Thyroid gland (tissue), 4 donors: ENCODE measurements at regions not wholly inside any gene's neighbourhood (a gene's known extent, or its start where the extent isn't known, plus 50 kb on each side); places are given as distances from the start of the nearest gene placed in this dataset.

ENCODE experiments used
- DNase-seq, 2 donors: peaks; one replicate each; pipeline ENCODE4 v3.0.0-alpha.2; 2019
- H3K27ac ChIP-seq, 3 donors: fragments of 200-600 bp; sonication (generic); 1 replicate in 2 of 3; 2 replicates in 1 of 3; pipeline ENCODE4 v1.5.1; 2016 to 2019; ENCODE audit warnings: mild to moderate bottlenecking in 1 of 3, moderate library complexity in 1 of 3
- H3K27me3 ChIP-seq: fragments of 200-600 bp; sonication (generic); one replicate; pipeline ENCODE4 v1.5.1; 2019
- H3K36me3 ChIP-seq, 2 donors: fragments of 200-600 bp; sonication (generic); one replicate each; pipeline ENCODE4 v1.5.1; 2016 to 2019
- H3K4me1 ChIP-seq, 2 donors: fragments of 200-600 bp; sonication (generic); one replicate each; pipeline ENCODE4 v1.5.1; 2017 to 2019
- H3K4me3 ChIP-seq, 3 donors: fragments of 200-600 bp; sonication (generic); replicated peaks in 1 of 3; 1 replicate in 2 of 3; 2 replicates in 1 of 3; pipeline ENCODE4 v1.5.1; 2016; ENCODE audit warnings: mild to moderate bottlenecking in 1 of 3
- H3K9me3 ChIP-seq: fragments of 200-600 bp; sonication (generic); one replicate; pipeline ENCODE4 v1.5.1; 2017
- POLR2A ChIP-seq, 2 donors: fragments of 450-650 bp; IDR thresholded peaks; one replicate each; pipeline ENCODE4 v1.6.1; 2017; ENCODE audit warnings: antibody characterized with exemption in 2 of 2, mild to moderate bottlenecking in 2 of 2, moderate library complexity in 1 of 2
- WGBS, 2 donors: methylation state at CpG; one replicate each; pipeline ENCODE4 v1.1.5; 2017; 5-methylcytosine and 5-hydroxymethylcytosine counted together
- intact Hi-C: fragments of 100-400 bp; cut with DNase I; formaldehyde crosslinking; loops from one replicate; pipeline ENCODE4 v1.15.1; 2023
- TF ChIP-seq, protein P1 (sequence below), 6 experiments: fragments of 200-600 bp in 3 of 6; fragments of 450-650 bp in 3 of 6; sonication (generic) in 3 of 6; IDR thresholded peaks; one replicate each; pipeline ENCODE4 v1.5.1; 2016 to 2019; ENCODE audit warnings: antibody characterized with exemption in 6 of 6, mild to moderate bottlenecking in 2 of 6, inconsistent platforms in 1 of 6, moderate library complexity in 1 of 6

DNA sequence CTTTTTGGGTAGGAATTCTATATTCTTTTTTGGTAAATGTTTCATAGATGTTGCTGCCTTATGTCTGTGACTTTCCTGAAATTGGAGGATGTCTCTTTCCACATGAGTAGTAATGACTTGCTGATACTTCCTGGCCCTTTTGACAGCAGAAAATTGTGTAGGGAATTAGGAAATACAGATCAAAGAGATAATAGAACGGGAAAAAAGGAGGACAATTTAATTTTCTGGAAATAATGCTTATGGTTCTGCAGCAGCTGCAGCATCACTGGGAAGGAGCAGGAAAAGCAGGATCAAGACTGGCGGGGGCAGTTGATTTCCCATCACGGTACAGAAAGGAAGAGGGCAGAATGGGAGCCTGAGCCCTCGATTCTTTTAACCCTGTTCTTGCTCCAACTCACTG lies 68.8 kb upstream of the PZP start:
- no peak overlapping the region for H3K27ac ChIP-seq
- no peaks in the 10 kb centered on the region for H3K9me3 ChIP-seq
- no peaks in the 10 kb centered on the region for H3K27me3 ChIP-seq
- TF ChIP-seq POLR2A (IDR thresholded peaks at IDR 0.05): no peak
- TF ChIP-seq, protein P1, sequence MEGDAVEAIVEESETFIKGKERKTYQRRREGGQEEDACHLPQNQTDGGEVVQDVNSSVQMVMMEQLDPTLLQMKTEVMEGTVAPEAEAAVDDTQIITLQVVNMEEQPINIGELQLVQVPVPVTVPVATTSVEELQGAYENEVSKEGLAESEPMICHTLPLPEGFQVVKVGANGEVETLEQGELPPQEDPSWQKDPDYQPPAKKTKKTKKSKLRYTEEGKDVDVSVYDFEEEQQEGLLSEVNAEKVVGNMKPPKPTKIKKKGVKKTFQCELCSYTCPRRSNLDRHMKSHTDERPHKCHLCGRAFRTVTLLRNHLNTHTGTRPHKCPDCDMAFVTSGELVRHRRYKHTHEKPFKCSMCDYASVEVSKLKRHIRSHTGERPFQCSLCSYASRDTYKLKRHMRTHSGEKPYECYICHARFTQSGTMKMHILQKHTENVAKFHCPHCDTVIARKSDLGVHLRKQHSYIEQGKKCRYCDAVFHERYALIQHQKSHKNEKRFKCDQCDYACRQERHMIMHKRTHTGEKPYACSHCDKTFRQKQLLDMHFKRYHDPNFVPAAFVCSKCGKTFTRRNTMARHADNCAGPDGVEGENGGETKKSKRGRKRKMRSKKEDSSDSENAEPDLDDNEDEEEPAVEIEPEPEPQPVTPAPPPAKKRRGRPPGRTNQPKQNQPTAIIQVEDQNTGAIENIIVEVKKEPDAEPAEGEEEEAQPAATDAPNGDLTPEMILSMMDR (IDR thresholded peaks at IDR 0.05): no peak
- WGBS, 2 donors: 50 to 55% methylated on average over 4 of the region's 4 CpGs
- intact Hi-C loops: no loop called here
- H3K36me3 ChIP-seq: no peaks in the 10 kb centered on the region
- no peak for DNase-seq
- no peaks in the 10 kb centered on the region for H3K4me1 ChIP-seq
- H3K4me3 ChIP-seq: no peak overlapping the region

DNA sequence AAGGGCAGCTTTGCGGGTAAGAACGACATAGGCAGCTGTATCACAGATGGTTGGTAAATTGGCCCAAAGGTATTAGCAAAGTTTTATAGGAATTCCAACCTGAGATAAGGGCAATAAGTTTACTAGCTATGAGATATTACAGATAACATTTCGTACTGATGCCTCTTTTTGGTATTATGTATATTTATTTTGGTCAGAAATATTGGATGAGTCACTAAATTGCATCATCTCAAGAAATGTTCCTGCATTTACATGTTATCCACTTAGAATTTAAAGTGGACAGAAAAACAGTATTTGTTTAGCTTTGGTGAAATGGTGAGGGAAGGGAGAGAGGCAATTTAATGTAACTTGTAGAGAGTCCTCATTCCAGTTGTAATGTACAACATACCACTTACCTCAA lies 65.1 kb upstream of the PZP start:
- Histone ChIP-seq H3K36me3 (no peaks in the 10 kb centered on the region), H3K9me3 (no peaks in the 10 kb centered on the region), H3K4me1 (no peaks in the 10 kb centered on the region), H3K27ac (no peak overlapping the region), H3K27me3 (no peaks in the 10 kb centered on the region), H3K4me3 (no peak overlapping the region)
- WGBS, 2 donors: 86% methylated on average over 3 of the region's 3 CpGs
- intact Hi-C loops: no loop called here
- TF ChIP-seq POLR2A (IDR thresholded peaks at IDR 0.05): no peak
- TF ChIP-seq, protein P1 (IDR thresholded peaks at IDR 0.05): no peak
- no peak for DNase-seq

DNA sequence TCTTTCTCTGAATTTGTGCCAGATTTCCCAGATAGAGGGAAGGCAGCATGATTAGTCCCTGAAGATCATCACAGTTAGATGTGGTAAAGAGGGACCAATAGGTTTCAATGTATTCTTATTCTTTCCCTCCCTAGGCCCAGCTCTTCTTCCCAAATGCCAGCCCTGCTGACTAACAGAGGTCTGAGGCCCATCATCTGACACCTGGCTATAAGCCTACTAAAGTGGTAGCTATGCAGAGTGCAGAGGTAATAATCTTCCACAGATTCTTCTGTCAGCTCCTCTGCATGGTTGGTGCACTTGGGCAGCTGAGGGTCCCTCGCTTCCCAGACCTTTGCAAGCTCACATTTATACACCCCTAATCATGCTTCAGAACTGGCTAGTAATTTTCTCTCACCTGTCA lies 63.7 kb upstream of the PZP start:
- WGBS, 2 donors: 88 to 92% methylated on average over 1 of the region's 1 CpG
- TF ChIP-seq, protein P1 (IDR thresholded peaks at IDR 0.05): no peak
- TF ChIP-seq POLR2A (IDR thresholded peaks at IDR 0.05): no peak
- no peaks in the 10 kb centered on the region for H3K27me3 ChIP-seq
- intact Hi-C loops: no loop called here
- H3K4me1 ChIP-seq: no peaks in the 10 kb centered on the region
- no peak for DNase-seq
- no peaks in the 10 kb centered on the region for H3K9me3 ChIP-seq
- H3K36me3 ChIP-seq: no peaks in the 10 kb centered on the region
- no peak overlapping the region for H3K4me3 ChIP-seq
- H3K27ac ChIP-seq: no peak overlapping the region

DNA sequence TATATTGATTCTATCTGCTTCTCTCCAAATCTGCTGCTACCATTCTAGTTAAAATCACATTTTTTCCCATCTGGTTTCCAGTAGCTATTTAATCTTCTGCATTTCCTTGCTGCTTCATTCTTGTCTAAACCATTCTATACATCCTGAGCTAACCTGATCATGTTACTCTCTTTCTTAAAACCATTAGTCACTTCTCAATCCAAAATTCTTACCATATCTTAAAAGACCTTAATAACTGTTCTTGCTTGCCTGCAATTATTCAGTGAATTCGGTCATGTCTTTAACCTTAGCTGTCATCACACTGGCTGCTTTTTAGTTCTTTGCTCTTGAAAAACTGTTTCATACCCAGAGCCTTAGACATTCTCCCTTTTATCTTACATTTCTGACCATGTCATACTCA lies 56.4 kb upstream of the PZP start:
- 67 to 74% methylated on average over 1 of the region's 1 CpG for WGBS, 2 donors
- H3K27ac ChIP-seq: no peak overlapping the region
- no peaks in the 10 kb centered on the region for H3K36me3 ChIP-seq
- H3K4me1 ChIP-seq: no peaks in the 10 kb centered on the region
- intact Hi-C loops: no loop called here
- no peak for DNase-seq
- no peak overlapping the region for H3K4me3 ChIP-seq
- TF ChIP-seq POLR2A (IDR thresholded peaks at IDR 0.05): no peak
- TF ChIP-seq, protein P1 (IDR thresholded peaks at IDR 0.05): no peak
- no peaks in the 10 kb centered on the region for H3K9me3 ChIP-seq
- no peaks in the 10 kb centered on the region for H3K27me3 ChIP-seq

DNA sequence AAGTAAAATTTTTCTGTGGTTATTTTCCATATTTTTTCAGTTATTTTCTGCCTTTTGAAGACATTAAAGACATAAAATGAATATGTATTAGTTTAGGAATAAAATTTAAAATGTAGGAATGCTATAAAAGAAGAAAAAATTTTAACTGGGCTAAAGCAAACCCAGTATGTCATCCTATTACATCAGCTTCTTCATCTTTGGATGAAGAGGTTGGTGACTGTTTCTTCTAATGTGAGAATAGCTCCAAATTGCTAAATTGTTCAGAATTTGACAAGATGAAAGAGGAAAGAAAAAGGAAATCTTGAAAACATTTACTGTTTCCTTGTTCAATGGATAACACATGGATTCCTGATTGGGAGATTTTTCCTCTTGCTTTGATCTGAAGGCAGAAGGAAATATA lies 52.7 kb upstream of the PZP start:
- H3K27ac ChIP-seq: no peak overlapping the region
- no peak for TF ChIP-seq POLR2A (IDR thresholded peaks at IDR 0.05)
- TF ChIP-seq, protein P1 (IDR thresholded peaks at IDR 0.05): no peak
- H3K4me1 ChIP-seq: no peaks in the 10 kb centered on the region
- intact Hi-C loops: no loop called here
- DNase-seq: no peak
- H3K27me3 ChIP-seq: no peaks in the 10 kb centered on the region
- H3K4me3 ChIP-seq: no peak overlapping the region
- H3K36me3 ChIP-seq: no peaks in the 10 kb centered on the region
- H3K9me3 ChIP-seq: no peaks in the 10 kb centered on the region
